Limb (tissue), 2 donors: ENCODE measurements at regions not wholly inside any gene's neighbourhood (a gene's known extent, or its start where the extent isn't known, plus 50 kb on each side); places are given as distances from the start of the nearest gene placed in this dataset.

Experiments used
- DNase-seq, 2 donors: peaks; one replicate each; pipeline ENCODE4 v3.0.0-alpha.2; 2016; ENCODE audit errors: extremely low spot score in 2 of 2

GRCh38 chr7:130878785-130879184 is 144.8 kb upstream of the KLF14 start:
- DNase-seq = no peak

- DNase-seq = no peak
Measured at GRCh38 chr7:130879191-130879590, 145.2 kb upstream of the KLF14 start.

- no peak for DNase-seq
Measured at GRCh38 chr7:130880668-130881067, 146.7 kb upstream of the KLF14 start.

GRCh38 chr7:130881091-130881798 is 147.2 kb upstream of the KLF14 start:
- DNase-seq = no peak

GRCh38 chr7:130881799-130882141 is 147.8 kb upstream of the KLF14 start:
- DNase-seq = no peak

- DNase-seq = no peak
Measured at GRCh38 chr7:130882396-130882795, 148.4 kb upstream of the KLF14 start.

GRCh38 chr7:130883928-130884327 is 149.9 kb upstream of the KLF14 start:
- no peak for DNase-seq

GRCh38 chr7:130884437-130885417 is 150.7 kb upstream of the KLF14 start:
- DNase-seq = no peak

- DNase-seq = no peak
Measured at GRCh38 chr7:130886438-130887135, 152.6 kb upstream of the KLF14 start.

GRCh38 chr7:130887182-130887956 is 153.4 kb upstream of the KLF14 start:
- DNase-seq = no peak

GRCh38 chr7:130887957-130888371 is 154.0 kb upstream of the KLF14 start:
- no peak for DNase-seq

GRCh38 chr7:130888468-130888867 is 154.5 kb upstream of the KLF14 start:
- DNase-seq = no peak

GRCh38 chr7:130890176-130891020 is 156.4 kb upstream of the KLF14 start:
- no peak for DNase-seq

GRCh38 chr7:130891254-130892094 is 157.5 kb upstream of the KLF14 start:
- no peak for DNase-seq

- DNase-seq = no peak
Measured at GRCh38 chr7:130893441-130893894, 159.5 kb upstream of the KLF14 start.

GRCh38 chr7:130894146-130894908 is 160.3 kb upstream of the KLF14 start:
- no peak for DNase-seq

GRCh38 chr7:130894909-130895750 is 161.1 kb upstream of the KLF14 start:
- DNase-seq = no peak
